SK-N-MC (cell line): ENCODE measurements at regions not wholly inside any gene's neighbourhood (a gene's known extent, or its start where the extent isn't known, plus 50 kb on each side); places are given as distances from the start of the nearest gene placed in this dataset.

ENCODE experiments used
- EZH2 ChIP-seq: fragments of 200-600 bp; sonication (generic); IDR thresholded peaks from one replicate; pipeline ENCODE4 v1.6.1; 2017; ENCODE audit warnings: antibody characterized with exemption
- FOXP2 ChIP-seq: optimal IDR thresholded peaks from 2 replicates; pipeline ENCODE3; 2011; ENCODE audit warnings: mild to moderate bottlenecking, moderate library complexity; ENCODE audit not compliant: insufficient read depth; ENCODE audit errors: extremely low read length, control extremely low read depth
- POLR2AphosphoS5 ChIP-seq: IDR thresholded peaks from 2 replicates; pipeline ENCODE4 v1.6.1; 2012; ENCODE audit warnings: mild to moderate bottlenecking, low read depth, low read length, borderline replicate concordance

- TF ChIP-seq POLR2AphosphoS5 = no peak
- no peak for TF ChIP-seq EZH2
- no peak for TF ChIP-seq FOXP2
Observed at GRCh38 chrX:79079477-79079876, 65.0 kb upstream of the GPR174 start.
